GM10248 (cell line): ENCODE measurements at regions not wholly inside any gene's neighbourhood (a gene's known extent, or its start where the extent isn't known, plus 50 kb on each side); places are given as distances from the start of the nearest gene placed in this dataset.

Experiments
- CTCF ChIA-PET: fragments of 300-600 bp; sonication (Branson Sonifier 250); formaldehyde crosslinking; extraction: SDS; loops from one replicate; lab custom pipeline; 2021; ENCODE audit warnings: antibody characterized with exemption; lab: Yijun Ruan, JAX
- POLR2A ChIA-PET: fragments of 350-650 bp; sonication (Branson Sonifier 250); formaldehyde crosslinking; extraction: SDS; loops from one replicate; lab custom pipeline; 2020; ENCODE audit warnings: antibody characterized with exemption; lab: Yijun Ruan, JAX
- DNase-seq: peaks from one replicate; pipeline ENCODE4 v3.0.0; 2012; ENCODE audit errors: extremely low spot score
- CTCF ChIP-seq: IDR thresholded peaks from 2 replicates; pipeline ENCODE4 v1.5.1; 2012; ENCODE audit warnings: mild to moderate bottlenecking, low read depth; ENCODE audit errors: extremely low read depth, missing control alignments, control extremely low read depth

GRCh38 chr1:83615370-83615769 is 383.6 kb downstream of the TTLL7 start:
- CTCF ChIA-PET: no interaction called here
- DNase-seq: no peak
- TF ChIP-seq CTCF: no peak
- POLR2A ChIA-PET: no interaction called here

- no peak for TF ChIP-seq CTCF
- ChIA-PET CTCF (no interaction called here), POLR2A (no interaction called here)
- DNase-seq: no peak
Observed at GRCh38 chr1:83606416-83606955, 392.4 kb downstream of the TTLL7 start.

- TF ChIP-seq CTCF: no peak
- POLR2A ChIA-PET: no interaction called here
- DNase-seq: no peak
- CTCF ChIA-PET: interaction anchor here (0.7 kb wide), 2 partner anchors 14 to 78 kb away, joined by 3 read pairs; no protein-coding TSS in a partner anchor
Observed at GRCh38 chr1:83596331-83596730, 402.6 kb downstream of the TTLL7 start.

- no peak for TF ChIP-seq CTCF
- ChIA-PET CTCF (interaction anchor here (0.7 kb wide), 1 partner anchor 16 kb away, joined by 3 read pairs; no protein-coding TSS in a partner anchor), POLR2A (no interaction called here)
Observed at GRCh38 chr1:83593073-83593472, 405.9 kb downstream of the TTLL7 start.

GRCh38 chr1:83588140-83588539 is 410.8 kb downstream of the TTLL7 start:
- no peak for TF ChIP-seq CTCF
- POLR2A ChIA-PET: no interaction called here
- no peak for DNase-seq
- CTCF ChIA-PET: no interaction called here

More at GRCh38 chr1:83593073-83593472, 405.9 kb downstream of the TTLL7 start:
- no peak for DNase-seq

- peak; percentile 32 for TF ChIP-seq CTCF
- DNase-seq: no peak
- ChIA-PET CTCF (interaction anchor here (0.8 kb wide), 1 partner anchor 9 kb away, joined by 3 read pairs; no protein-coding TSS in a partner anchor), POLR2A (no interaction called here)
Observed at GRCh38 chr1:83583351-83584014, 415.4 kb downstream of the TTLL7 start.
